ENCODE measurements at regions not wholly inside any gene's neighbourhood (a gene's known extent, or its start where the extent isn't known, plus 50 kb on each side); places are given as distances from the start of the nearest gene placed in this dataset.

DNA sequence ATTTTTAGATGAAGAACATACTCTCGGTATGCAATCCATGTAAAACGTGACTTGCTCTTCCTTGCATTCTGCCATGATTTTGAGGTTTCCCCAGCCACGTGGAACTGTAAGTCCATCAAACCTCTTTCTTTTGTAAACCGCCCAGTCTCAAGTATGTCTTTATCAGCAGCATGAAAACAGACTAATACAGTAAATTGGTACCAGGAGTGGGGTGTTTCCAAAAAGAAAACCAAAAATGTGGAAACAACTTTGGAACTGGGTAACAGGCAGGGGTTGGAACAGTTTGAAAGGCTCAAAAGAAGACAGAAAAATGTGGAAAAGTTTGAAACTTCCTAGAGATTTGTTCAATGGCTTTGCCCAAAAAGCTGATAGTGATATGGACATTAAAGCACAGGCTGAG is 1957.9 kb downstream of the SUCLG1 start:
- TF ChIP-seq, protein P1, sequence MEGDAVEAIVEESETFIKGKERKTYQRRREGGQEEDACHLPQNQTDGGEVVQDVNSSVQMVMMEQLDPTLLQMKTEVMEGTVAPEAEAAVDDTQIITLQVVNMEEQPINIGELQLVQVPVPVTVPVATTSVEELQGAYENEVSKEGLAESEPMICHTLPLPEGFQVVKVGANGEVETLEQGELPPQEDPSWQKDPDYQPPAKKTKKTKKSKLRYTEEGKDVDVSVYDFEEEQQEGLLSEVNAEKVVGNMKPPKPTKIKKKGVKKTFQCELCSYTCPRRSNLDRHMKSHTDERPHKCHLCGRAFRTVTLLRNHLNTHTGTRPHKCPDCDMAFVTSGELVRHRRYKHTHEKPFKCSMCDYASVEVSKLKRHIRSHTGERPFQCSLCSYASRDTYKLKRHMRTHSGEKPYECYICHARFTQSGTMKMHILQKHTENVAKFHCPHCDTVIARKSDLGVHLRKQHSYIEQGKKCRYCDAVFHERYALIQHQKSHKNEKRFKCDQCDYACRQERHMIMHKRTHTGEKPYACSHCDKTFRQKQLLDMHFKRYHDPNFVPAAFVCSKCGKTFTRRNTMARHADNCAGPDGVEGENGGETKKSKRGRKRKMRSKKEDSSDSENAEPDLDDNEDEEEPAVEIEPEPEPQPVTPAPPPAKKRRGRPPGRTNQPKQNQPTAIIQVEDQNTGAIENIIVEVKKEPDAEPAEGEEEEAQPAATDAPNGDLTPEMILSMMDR (IDR thresholded peaks at IDR 0.05): no peak
- no peak for TF ChIP-seq POLR2A (IDR thresholded peaks at IDR 0.05)
